ENCODE measurements at regions not wholly inside any gene's neighbourhood (a gene's known extent, or its start where the extent isn't known, plus 50 kb on each side); places are given as distances from the start of the nearest gene placed in this dataset.

- TF ChIP-seq CTCF (IDR thresholded peaks at IDR 0.05) (no peak), POLR2AphosphoS5 (IDR thresholded peaks at IDR 0.05) (no peak)
Measured at GRCh38 chr1:101476541-101476940, 239.7 kb downstream of the S1PR1 start.
